ACC112 (cell line): ENCODE measurements at regions not wholly inside any gene's neighbourhood (a gene's known extent, or its start where the extent isn't known, plus 50 kb on each side); places are given as distances from the start of the nearest gene placed in this dataset.
"Not testable (repeated sequence)": the region's sequence is repeated elsewhere in the genome, so short reads cannot be mapped to it uniquely, and the experiment has no call there.

ENCODE experiments used
- H2AFZ ChIP-seq: fragments of 200-600 bp; sonication (generic); one replicate; pipeline ENCODE4 v1.6.0; 2017; ENCODE audit warnings: antibody characterized with exemption, low read length; ENCODE audit not compliant: unreplicated experiment
- H3K27ac ChIP-seq: fragments of 200-600 bp; sonication (generic); 2 replicates; pipeline ENCODE4 v1.5.1; 2014; ENCODE audit warnings: low read depth, mild to moderate bottlenecking, antibody characterized with exemption, low read length, moderate library complexity
- H3K27me3 ChIP-seq: fragments of 200-600 bp; sonication (generic); 2 replicates; pipeline ENCODE4 v1.6.1; 2014; ENCODE audit warnings: mild to moderate bottlenecking, antibody characterized with exemption, low read length, moderate library complexity, mixed read lengths; ENCODE audit not compliant: insufficient read depth
- H3K36me3 ChIP-seq: fragments of 200-600 bp; sonication (generic); 2 replicates; pipeline ENCODE4 v1.6.1; 2016; ENCODE audit warnings: mild to moderate bottlenecking, antibody characterized with exemption, low read length, moderate library complexity, mixed read lengths; ENCODE audit not compliant: insufficient read depth
- H3K4me1 ChIP-seq: fragments of 200-600 bp; sonication (generic); one replicate; pipeline ENCODE4 v1.6.1; 2016; ENCODE audit warnings: low read length, mixed read lengths; ENCODE audit not compliant: insufficient read depth, unreplicated experiment, control insufficient read depth
- H3K4me3 ChIP-seq: fragments of 200-600 bp; sonication (generic); 2 replicates; pipeline ENCODE4 v1.5.1; 2014; ENCODE audit warnings: mild to moderate bottlenecking, low read depth, low read length
- H3K79me2 ChIP-seq: fragments of 200-600 bp; sonication (generic); one replicate; pipeline ENCODE4 v1.6.0; 2016; ENCODE audit warnings: low read length; ENCODE audit not compliant: control insufficient read depth, unreplicated experiment, insufficient read depth

DNA sequence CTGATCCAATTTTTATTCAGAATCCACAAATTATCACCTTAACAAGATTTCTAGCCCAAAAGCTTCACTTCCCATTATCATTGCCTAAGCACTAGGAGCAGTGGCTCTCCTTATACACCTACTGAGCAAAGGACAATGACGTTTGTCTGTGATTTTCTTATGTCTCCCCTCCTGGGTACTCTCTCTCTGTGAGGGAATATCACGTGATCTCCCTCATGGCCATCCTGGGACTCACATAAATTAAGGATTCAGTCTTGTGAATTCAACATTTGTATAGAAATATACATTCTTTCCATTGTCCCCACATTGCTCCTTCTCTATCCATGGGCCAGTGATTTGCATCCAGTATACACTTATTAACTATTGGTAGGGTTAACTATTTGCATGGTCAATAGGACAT, 476.5 kb downstream of the PLK2 start:
- no peak overlapping the region for H3K4me3 ChIP-seq
- H3K79me2 ChIP-seq = no peaks in the 10 kb centered on the region
- H3K4me1 ChIP-seq = no peaks in the 10 kb centered on the region
- H3K36me3 ChIP-seq = no peaks in the 10 kb centered on the region
- no peak overlapping the region for H3K27ac ChIP-seq
- no peak overlapping the region for H2AFZ ChIP-seq
- H3K27me3 ChIP-seq = no peaks in the 10 kb centered on the region

DNA sequence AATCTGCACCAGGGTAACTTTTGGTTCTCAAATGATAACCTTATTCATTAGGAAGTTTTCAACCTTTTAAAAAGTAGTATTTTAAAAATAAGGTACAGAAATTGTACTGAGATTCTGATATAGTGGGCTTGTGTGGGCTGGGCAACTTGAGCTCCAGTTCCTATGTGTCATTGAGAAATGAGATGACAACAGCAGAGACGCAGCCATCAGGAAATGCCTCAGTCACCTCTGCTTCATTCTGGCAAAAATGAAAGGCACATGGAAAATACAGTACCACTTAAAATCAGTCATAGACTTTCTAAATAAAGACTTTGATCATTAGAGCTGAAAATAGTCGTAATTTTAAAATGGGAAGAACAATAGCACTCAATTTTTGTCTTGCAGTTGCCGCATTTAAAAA, 480.2 kb downstream of the PLK2 start:
- no peak overlapping the region for H3K27ac ChIP-seq
- no peaks in the 10 kb centered on the region for H3K27me3 ChIP-seq
- H3K4me1 ChIP-seq = no peaks in the 10 kb centered on the region
- H3K36me3 ChIP-seq = no peaks in the 10 kb centered on the region
- no peaks in the 10 kb centered on the region for H3K79me2 ChIP-seq
- H2AFZ ChIP-seq = no peak overlapping the region
- H3K4me3 ChIP-seq = no peak overlapping the region

DNA sequence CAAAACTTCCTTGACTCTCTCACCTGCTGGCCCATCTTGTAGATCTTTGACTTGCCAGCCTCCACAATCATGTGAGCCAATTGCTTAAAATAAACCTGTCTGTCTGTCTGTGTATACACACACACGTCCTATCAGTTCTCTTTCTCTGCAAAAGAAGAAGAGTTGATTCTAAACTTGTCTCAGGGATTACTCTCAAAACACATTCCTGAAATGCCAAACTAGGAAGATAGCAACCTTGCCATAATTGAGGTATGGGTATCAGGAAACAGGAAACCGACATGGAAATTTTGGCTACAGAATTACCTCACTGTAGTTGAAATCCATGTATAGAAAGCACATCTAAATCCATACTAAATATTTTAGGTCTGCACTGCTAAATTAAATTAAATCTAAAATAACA, 483.4 kb downstream of the PLK2 start:
- Histone ChIP-seq H2AFZ (no peak overlapping the region), H3K4me3 (no peak overlapping the region), H3K4me1 (no peaks in the 10 kb centered on the region), H3K27me3 (no peaks in the 10 kb centered on the region), H3K36me3 (no peaks in the 10 kb centered on the region), H3K79me2 (no peaks in the 10 kb centered on the region), H3K27ac (no peak overlapping the region)

DNA sequence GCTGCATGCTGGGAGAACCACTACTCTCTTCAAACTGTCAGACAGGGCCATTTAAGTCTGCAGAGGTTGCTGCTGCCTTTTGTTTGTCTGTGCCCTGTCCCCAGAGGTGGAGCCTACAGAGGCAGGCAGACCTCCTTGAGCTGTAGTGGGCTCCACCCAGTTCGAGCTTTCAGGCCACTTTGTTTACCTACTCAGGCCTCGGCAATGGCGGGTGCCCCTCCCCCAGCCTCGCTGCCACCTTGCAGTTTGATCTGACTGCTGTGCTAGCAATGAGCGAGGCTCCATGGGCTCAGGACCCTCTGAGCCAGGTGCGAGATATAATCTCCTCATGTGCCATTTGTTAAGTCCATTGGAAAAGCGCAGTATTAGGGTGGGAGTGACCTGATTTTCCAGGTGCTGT, 487.8 kb downstream of the PLK2 start:
- H2AFZ ChIP-seq, H3K4me1 ChIP-seq, H3K4me3 ChIP-seq, H3K36me3 ChIP-seq, H3K79me2 ChIP-seq, H3K27ac ChIP-seq, H3K27me3 ChIP-seq: not testable (repeated sequence)

DNA sequence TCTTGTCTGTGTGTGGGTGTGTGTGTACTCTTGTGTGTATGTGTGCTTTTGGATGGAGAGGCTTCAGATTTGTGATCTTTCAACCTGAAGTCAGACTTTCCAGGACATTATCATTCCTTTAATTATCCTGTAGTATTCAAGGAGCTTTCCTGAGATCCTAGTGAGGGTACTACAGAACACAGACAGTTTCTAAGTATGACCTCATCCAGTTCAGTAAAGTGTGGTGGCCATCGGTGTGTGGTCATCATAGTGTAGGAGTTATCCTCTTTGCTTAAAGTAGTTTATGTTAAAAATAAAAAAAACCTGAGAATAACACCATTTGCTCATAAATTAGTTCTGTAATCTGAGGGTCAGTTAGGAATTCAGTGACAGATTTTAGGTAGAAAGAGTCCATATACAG, 478.0 kb upstream of the ACTBL2 start:
- H3K4me3 ChIP-seq = no peak overlapping the region
- no peak overlapping the region for H3K27ac ChIP-seq
- H3K27me3 ChIP-seq = no peaks in the 10 kb centered on the region
- no peaks in the 10 kb centered on the region for H3K79me2 ChIP-seq
- no peaks in the 10 kb centered on the region for H3K4me1 ChIP-seq
- H2AFZ ChIP-seq = no peak overlapping the region
- H3K36me3 ChIP-seq = no peaks in the 10 kb centered on the region

DNA sequence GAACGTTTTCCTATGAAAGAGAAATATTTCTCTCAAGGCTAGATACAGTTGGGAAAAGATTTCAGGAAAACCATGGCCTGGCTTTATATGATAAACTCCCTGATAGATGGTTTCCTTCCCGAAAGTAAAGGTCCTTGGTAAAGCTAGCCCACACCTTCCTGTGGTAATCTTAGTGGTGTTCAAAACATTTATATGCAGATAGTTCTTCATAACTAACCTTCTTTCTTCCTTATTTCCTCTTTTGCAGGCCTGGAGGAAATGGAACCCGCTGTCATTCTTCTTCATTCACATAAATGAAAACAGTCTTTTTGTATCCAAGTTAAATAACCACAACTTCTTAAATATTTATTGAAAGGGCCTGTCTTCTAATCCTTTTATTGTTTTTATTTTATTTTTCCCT, 474.0 kb upstream of the ACTBL2 start:
- H3K36me3 ChIP-seq = no peaks in the 10 kb centered on the region
- no peak overlapping the region for H3K4me3 ChIP-seq
- H3K27me3 ChIP-seq = no peaks in the 10 kb centered on the region
- no peak overlapping the region for H3K27ac ChIP-seq
- no peaks in the 10 kb centered on the region for H3K4me1 ChIP-seq
- H3K79me2 ChIP-seq = no peaks in the 10 kb centered on the region
- H2AFZ ChIP-seq = no peak overlapping the region

DNA sequence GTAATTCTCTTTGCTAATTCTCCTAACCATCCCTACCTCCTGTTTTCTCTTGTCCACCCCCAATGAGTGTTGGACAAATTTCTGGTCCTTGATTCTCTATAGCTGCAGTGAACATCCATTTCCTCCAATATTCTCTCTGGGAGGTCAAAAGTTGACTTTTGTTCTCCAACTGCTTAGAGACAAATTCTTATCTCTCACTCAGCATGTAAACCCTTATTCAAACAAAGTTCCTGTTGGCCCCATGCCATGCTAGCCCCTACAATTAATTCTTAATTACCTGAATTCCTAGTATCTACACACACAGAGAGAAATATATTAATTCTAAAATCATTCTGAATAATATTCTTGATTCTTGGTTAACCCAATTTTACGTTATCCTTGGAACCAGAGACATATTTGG, 472.9 kb upstream of the ACTBL2 start:
- H3K4me3 ChIP-seq = no peak overlapping the region
- H3K79me2 ChIP-seq = no peaks in the 10 kb centered on the region
- H2AFZ ChIP-seq = no peak overlapping the region
- no peaks in the 10 kb centered on the region for H3K4me1 ChIP-seq
- H3K27me3 ChIP-seq = no peaks in the 10 kb centered on the region
- H3K36me3 ChIP-seq = no peaks in the 10 kb centered on the region
- no peak overlapping the region for H3K27ac ChIP-seq

DNA sequence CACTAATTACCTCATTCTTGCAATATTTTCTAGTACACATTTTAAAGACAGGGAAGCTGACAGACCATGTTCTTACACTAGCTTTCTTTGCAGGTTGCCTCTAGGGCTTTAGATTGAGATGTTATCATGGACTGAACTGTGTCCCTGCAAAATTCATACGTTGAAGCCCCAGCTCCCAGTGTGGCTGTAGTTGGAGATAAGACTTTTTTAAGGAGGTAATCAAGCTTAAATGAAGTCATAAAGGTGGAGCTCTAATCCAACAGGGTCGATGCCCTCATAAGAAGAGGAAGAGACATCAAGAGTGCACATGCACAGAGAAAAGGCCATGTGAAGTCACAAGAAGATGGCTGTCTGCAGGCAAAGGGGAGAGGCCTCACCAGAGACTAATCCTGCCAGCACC, 471.2 kb upstream of the ACTBL2 start:
- H3K36me3 ChIP-seq = no peaks in the 10 kb centered on the region
- no peaks in the 10 kb centered on the region for H3K27me3 ChIP-seq
- no peak overlapping the region for H2AFZ ChIP-seq
- no peaks in the 10 kb centered on the region for H3K79me2 ChIP-seq
- H3K4me1 ChIP-seq = no peaks in the 10 kb centered on the region
- no peak overlapping the region for H3K27ac ChIP-seq
- H3K4me3 ChIP-seq = no peak overlapping the region

DNA sequence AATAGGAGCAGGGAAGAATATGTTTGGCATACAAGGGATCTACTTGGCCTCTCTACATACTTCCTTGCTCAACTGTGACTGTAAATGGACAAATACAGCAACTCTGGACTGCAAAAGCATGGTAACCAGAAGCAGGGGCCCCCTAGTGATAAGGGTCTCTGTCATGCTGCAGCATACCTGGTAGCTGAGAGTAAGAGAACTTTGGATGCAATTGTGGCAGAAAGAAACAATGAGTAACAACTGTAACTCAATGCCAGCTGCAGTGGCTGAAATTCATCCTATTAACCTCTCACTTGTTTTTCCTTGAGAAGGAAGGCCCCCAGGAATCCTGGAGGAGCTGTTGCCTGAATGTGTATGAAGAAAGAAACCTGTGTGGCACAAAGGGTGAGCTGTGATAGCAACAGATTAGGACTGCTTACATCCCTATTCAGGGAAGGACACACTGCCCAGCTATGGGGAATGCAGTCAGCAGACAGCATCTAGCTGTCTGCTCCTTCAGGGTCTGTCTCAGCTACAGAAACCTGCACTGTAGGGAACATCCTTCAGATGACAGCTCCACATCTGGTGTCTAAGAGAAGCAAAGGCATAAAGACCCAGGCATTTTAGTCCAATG, 468.1 kb upstream of the ACTBL2 start:
- no peaks in the 10 kb centered on the region for H3K36me3 ChIP-seq
- H3K27me3 ChIP-seq = no peaks in the 10 kb centered on the region
- no peaks in the 10 kb centered on the region for H3K79me2 ChIP-seq
- no peak overlapping the region for H3K4me3 ChIP-seq
- no peak overlapping the region for H3K27ac ChIP-seq
- H2AFZ ChIP-seq = no peak overlapping the region
- no peaks in the 10 kb centered on the region for H3K4me1 ChIP-seq

DNA sequence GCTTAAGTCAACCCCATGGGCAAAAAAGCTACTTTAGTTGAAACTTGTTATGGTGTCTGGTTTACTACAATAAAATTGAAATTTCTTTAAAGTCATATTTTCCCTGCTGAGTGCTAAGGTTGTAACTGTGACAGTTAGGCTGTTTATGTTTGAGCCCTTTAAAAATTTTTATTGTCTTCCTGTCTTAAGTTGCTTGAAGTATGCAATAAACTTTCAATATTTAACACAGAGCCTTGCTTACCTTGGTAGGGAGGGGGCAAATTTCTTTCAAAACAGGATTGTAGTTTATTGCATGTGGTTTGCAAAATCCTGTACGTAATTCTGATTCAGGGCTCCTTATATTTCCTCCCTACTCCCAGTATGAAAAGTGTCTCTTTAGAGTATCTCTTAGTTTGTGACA, 465.5 kb upstream of the ACTBL2 start:
- H3K36me3 ChIP-seq = no peaks in the 10 kb centered on the region
- H3K79me2 ChIP-seq = no peaks in the 10 kb centered on the region
- H3K4me3 ChIP-seq = no peak overlapping the region
- H3K27me3 ChIP-seq = no peaks in the 10 kb centered on the region
- no peak overlapping the region for H2AFZ ChIP-seq
- no peaks in the 10 kb centered on the region for H3K4me1 ChIP-seq
- H3K27ac ChIP-seq = no peak overlapping the region

DNA sequence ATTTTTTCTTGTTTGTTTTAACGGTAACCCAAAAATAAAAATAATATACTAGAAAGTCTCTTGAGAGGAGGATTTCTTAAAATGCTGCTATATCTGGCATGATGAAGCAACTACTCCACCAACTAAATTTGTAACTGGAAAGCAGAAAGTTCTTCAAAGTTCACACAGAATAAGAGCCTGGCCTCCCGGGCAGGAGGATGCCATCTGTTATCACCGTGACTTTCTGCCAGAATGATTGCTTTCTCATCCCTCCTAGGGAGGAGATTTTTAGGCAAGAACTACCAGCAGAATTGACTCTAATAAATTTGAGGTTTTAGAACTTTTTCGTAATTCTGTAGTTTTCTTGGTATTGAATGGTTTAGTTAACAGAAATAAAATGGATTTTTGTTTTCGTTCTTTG, 464.6 kb upstream of the ACTBL2 start:
- Histone ChIP-seq H3K27ac (no peak overlapping the region), H3K4me1 (no peaks in the 10 kb centered on the region), H3K4me3 (no peak overlapping the region), H3K36me3 (no peaks in the 10 kb centered on the region), H2AFZ (no peak overlapping the region), H3K27me3 (no peaks in the 10 kb centered on the region), H3K79me2 (no peaks in the 10 kb centered on the region)
